HCT116 (cell line): ENCODE measurements at regions not wholly inside any gene's neighbourhood (a gene's known extent, or its start where the extent isn't known, plus 50 kb on each side); places are given as distances from the start of the nearest gene placed in this dataset.

Experiments
- CTCF ChIP-seq, 3 experiments: fragments of 200-600 bp in 1 of 3; sonication (generic) in 1 of 3; IDR thresholded peaks in 2 of 3; conservative IDR thresholded peaks in 1 of 3; 2 replicates each; pipeline ENCODE4 v1.5.1; 2012 to 2017; ENCODE audit warnings: low read depth in 2 of 3, low read length in 2 of 3, antibody characterized with exemption in 1 of 3, borderline replicate concordance in 1 of 3, control low read depth in 1 of 3, mild to moderate bottlenecking in 1 of 3, mixed read lengths in 1 of 3, mixed run types in 1 of 3, moderate library complexity in 1 of 3; ENCODE audit not compliant: insufficient read depth in 1 of 3
- EZH2 ChIP-seq: fragments of 200-600 bp; sonication (generic); IDR thresholded peaks from 2 replicates; pipeline ENCODE4 v1.6.1; 2017; ENCODE audit warnings: antibody characterized with exemption, mixed run types
- JUND ChIP-seq: IDR thresholded peaks from 2 replicates; pipeline ENCODE4 v1.6.1; 2012
- POLR2A ChIP-seq: IDR thresholded peaks from 2 replicates; pipeline ENCODE4 v1.7.0; 2011; ENCODE audit warnings: borderline replicate concordance; ENCODE audit not compliant: insufficient read depth, insufficient read length; ENCODE audit errors: extremely low read depth
- YY1 ChIP-seq: IDR thresholded peaks from 2 replicates; pipeline ENCODE4 v1.6.1; 2011; ENCODE audit warnings: low read length, low read depth, moderate library complexity, mild to moderate bottlenecking; ENCODE audit not compliant: insufficient replicate concordance; ENCODE audit errors: extremely low read depth

- TF ChIP-seq YY1 (no peak), CTCF (IDR thresholded peaks at IDR 0.05 in 2 of 3, conservative IDR thresholded peaks at IDR 0.05 in 1 of 3; ENCODE audit: borderline replicate concordance in 1 of 3, insufficient read depth in 1 of 3, low read depth in 2 of 3, low read length in 2 of 3) (no peak), EZH2 (no peak), JUND (no peak), POLR2A (no peak)
These were observed 112.7 kb upstream of the TSHZ3 start for GRCh38 chr19:31461814-31462539.
